IMR-90 (cell line): ENCODE measurements at regions not wholly inside any gene's neighbourhood (a gene's known extent, or its start where the extent isn't known, plus 50 kb on each side); places are given as distances from the start of the nearest gene placed in this dataset.

Source experiments
- ATAC-seq: fragments of 200-7000 bp; cut with Tn5 transposase; 2 replicates; pipeline ENCODE4 v1.9.1; 2020; ENCODE audit warnings: low read depth, mild to moderate bottlenecking, moderate library complexity
- BruUV-seq: library from RNA; stranded (reverse); fragments of 400-500 nt; replicated peaks from 2 replicates; lab custom pipeline; 2021; lab: Mats Ljungman, UMichigan
- CTCF ChIA-PET: fragments of 300-600 bp; formaldehyde crosslinking; extraction: SDS; loops from one replicate; lab custom pipeline; 2021; ENCODE audit warnings: antibody characterized with exemption; lab: Yijun Ruan, JAX
- POLR2A ChIA-PET: fragments of 300-600 bp; sonication (Branson Sonifier 250); formaldehyde crosslinking; loops from one replicate; lab custom pipeline; 2022; ENCODE audit warnings: antibody characterized with exemption; ENCODE audit not compliant: unreplicated experiment; lab: Charles Lee
- DNase-seq: peaks from one replicate; pipeline ENCODE4 v3.0.0; 2013
- H2AFZ ChIP-seq: replicated peaks from 2 replicates; pipeline ENCODE3; 2013; ENCODE audit warnings: low read length, mild to moderate bottlenecking; ENCODE audit not compliant: poor library complexity
- H2AK5ac ChIP-seq: 2 replicates; pipeline ENCODE4 v1.6.1; 2013; ENCODE audit warnings: low read depth, low read length, inconsistent platforms
- H2AK9ac ChIP-seq: replicated peaks from 2 replicates; pipeline ENCODE3; 2013; ENCODE audit warnings: mild to moderate bottlenecking, low read depth, low read length, moderate library complexity; ENCODE audit not compliant: poor library complexity
- H2BK120ac ChIP-seq: 2 replicates; pipeline ENCODE4 v1.6.1; 2013; ENCODE audit warnings: low read depth, low read length, inconsistent platforms
- H2BK15ac ChIP-seq: 3 replicates; pipeline ENCODE4 v1.6.1; 2013; ENCODE audit warnings: low read depth, low read length, inconsistent platforms
- H2BK20ac ChIP-seq: 2 replicates; pipeline ENCODE4 v1.6.1; 2013; ENCODE audit warnings: low read depth, mild to moderate bottlenecking, inconsistent platforms, low read length, moderate library complexity
- H2BK5ac ChIP-seq: 2 replicates; pipeline ENCODE4 v1.6.1; 2013; ENCODE audit warnings: mild to moderate bottlenecking, low read depth, low read length, inconsistent platforms; ENCODE audit not compliant: poor library complexity, severe bottlenecking
- H3K14ac ChIP-seq: replicated peaks from 2 replicates; pipeline ENCODE4 v1.6.1; 2013; ENCODE audit warnings: low read depth, low read length, inconsistent platforms
- H3K18ac ChIP-seq: 2 replicates; pipeline ENCODE4 v1.6.1; 2013; ENCODE audit warnings: low read depth, low read length, control low read depth
- H3K23ac ChIP-seq: 2 replicates; pipeline ENCODE4 v1.6.1; 2013; ENCODE audit warnings: low read depth, low read length, inconsistent platforms
- H3K27ac ChIP-seq: 2 replicates; pipeline ENCODE4 v1.5.1; 2013; ENCODE audit warnings: mild to moderate bottlenecking, control low read depth, low read length; ENCODE audit not compliant: insufficient read depth
- H3K27me3 ChIP-seq: 2 replicates; pipeline ENCODE4 v1.6.1; 2013; ENCODE audit warnings: low read length; ENCODE audit not compliant: control insufficient read depth, insufficient read depth
- H3K36me3 ChIP-seq: 2 replicates; pipeline ENCODE4 v1.6.1; 2013; ENCODE audit warnings: low read length, mixed read lengths; ENCODE audit not compliant: control insufficient read depth, insufficient read depth
- H3K4ac ChIP-seq: 2 replicates; pipeline ENCODE4 v1.6.1; 2013; ENCODE audit warnings: low read depth, low read length, inconsistent platforms
- H3K4me1 ChIP-seq: 2 replicates; pipeline ENCODE4 v1.6.1; 2013; ENCODE audit warnings: low read length, mixed read lengths; ENCODE audit not compliant: control insufficient read depth, insufficient read depth
- H3K4me2 ChIP-seq: 2 replicates; pipeline ENCODE4 v1.6.1; 2013; ENCODE audit warnings: low read depth, mild to moderate bottlenecking, control low read depth, low read length, moderate library complexity
- H3K4me3 ChIP-seq: 2 replicates; pipeline ENCODE4 v1.5.1; 2013; ENCODE audit warnings: low read depth, mild to moderate bottlenecking, control low read depth, low read length, moderate library complexity; ENCODE audit not compliant: insufficient read depth
- H3K56ac ChIP-seq: 2 replicates; pipeline ENCODE4 v1.6.1; 2013; ENCODE audit warnings: low read length, inconsistent platforms; ENCODE audit not compliant: insufficient read depth; ENCODE audit errors: extremely low read depth
- H3K79me1 ChIP-seq, 2 experiments: 2 replicates each; pipeline ENCODE4 v1.6.1; 2013; ENCODE audit warnings: low read length in 2 of 2, inconsistent platforms in 1 of 2, low read depth in 1 of 2
- H3K9ac ChIP-seq: 2 replicates; pipeline ENCODE4 v1.6.1; 2013; ENCODE audit warnings: low read depth, low read length, control low read depth
- H3K9me1 ChIP-seq: 2 replicates; pipeline ENCODE4 v1.6.1; 2013; ENCODE audit warnings: low read length, inconsistent platforms; ENCODE audit not compliant: insufficient read depth
- H3K9me3 ChIP-seq: 2 replicates; pipeline ENCODE4 v1.6.1; 2013; ENCODE audit warnings: low read length; ENCODE audit not compliant: control insufficient read depth, insufficient read depth
- H4K20me1 ChIP-seq: 2 replicates; pipeline ENCODE4 v1.6.1; 2013; ENCODE audit warnings: low read length, inconsistent platforms; ENCODE audit not compliant: insufficient read depth
- H4K5ac ChIP-seq: 2 replicates; pipeline ENCODE4 v1.6.1; 2013; ENCODE audit warnings: mild to moderate bottlenecking, low read depth, low read length, control low read depth
- H4K8ac ChIP-seq, 2 experiments: 2 replicates each; pipeline ENCODE4 v1.6.1; 2013; ENCODE audit warnings: low read depth in 2 of 2, low read length in 2 of 2, control low read depth in 1 of 2, inconsistent platforms in 1 of 2
- H4K91ac ChIP-seq: 2 replicates; pipeline ENCODE4 v1.6.1; 2013; ENCODE audit warnings: low read depth, low read length, inconsistent platforms; ENCODE audit not compliant: insufficient read depth
- BHLHE40 ChIP-seq: fragments of 150-350 bp; IDR thresholded peaks from 2 replicates; pipeline ENCODE4 v1.6.1; 2016; ENCODE audit warnings: mild to moderate bottlenecking, low read depth, low read length
- CEBPB ChIP-seq: IDR thresholded peaks from 2 replicates; pipeline ENCODE4 v1.6.1; 2012; ENCODE audit warnings: low read depth, low read length, improper control_type of control experiment
- CHD1 ChIP-seq: IDR thresholded peaks from 2 replicates; pipeline ENCODE4 v1.6.1; 2012; ENCODE audit warnings: low read depth, low read length, improper control_type of control experiment
- FOS ChIP-seq: fragments of 150-350 bp; IDR thresholded peaks from 2 replicates; pipeline ENCODE4 v1.6.1; 2016; ENCODE audit warnings: low read depth, low read length
- MAFK ChIP-seq: IDR thresholded peaks from 2 replicates; pipeline ENCODE4 v1.6.1; 2012; ENCODE audit warnings: low read depth, low read length, improper control_type of control experiment
- MAZ ChIP-seq: IDR thresholded peaks from 2 replicates; pipeline ENCODE4 v1.6.1; 2012; ENCODE audit warnings: low read depth, mild to moderate bottlenecking, low read length, improper control_type of control experiment, moderate library complexity, borderline replicate concordance
- MXI1 ChIP-seq: IDR thresholded peaks from 2 replicates; pipeline ENCODE4 v1.6.1; 2012; ENCODE audit warnings: low read depth, mild to moderate bottlenecking, low read length, moderate library complexity, borderline replicate concordance
- NFE2L2 ChIP-seq: fragments of 150-350 bp; IDR thresholded peaks from 2 replicates; pipeline ENCODE4 v1.6.1; 2016; ENCODE audit warnings: low read depth, mild to moderate bottlenecking, low read length
- POLR2A ChIP-seq: IDR thresholded peaks from 2 replicates; pipeline ENCODE4 v1.6.1; 2012; ENCODE audit warnings: mild to moderate bottlenecking, low read depth, low read length
- RAD21 ChIP-seq: IDR thresholded peaks from 2 replicates; pipeline ENCODE4 v1.6.1; 2012; ENCODE audit warnings: low read length, improper control_type of control experiment
- RCOR1 ChIP-seq: IDR thresholded peaks from 2 replicates; pipeline ENCODE4 v1.6.1; 2012; ENCODE audit warnings: mild to moderate bottlenecking, low read length, improper control_type of control experiment; ENCODE audit not compliant: insufficient replicate concordance
- RFX5 ChIP-seq: IDR thresholded peaks from 2 replicates; pipeline ENCODE4 v1.8.0; 2012; ENCODE audit warnings: low read depth, mild to moderate bottlenecking, low read length, moderate library complexity
- SMC3 ChIP-seq: fragments of 150-350 bp; IDR thresholded peaks from 2 replicates; pipeline ENCODE4 v1.6.1; 2016; ENCODE audit warnings: low read depth, mild to moderate bottlenecking, antibody characterized with exemption, low read length, moderate library complexity
- WGBS, 2 experiments: methylation state at CpG; one replicate each; pipeline versions ENCODE4 v1.1.5 to v1.1.7; 2013; ENCODE audit warnings: missing lambda C conversion rate in 2 of 2; ENCODE audit not compliant: insufficient read length in 1 of 2; ENCODE audit errors: extremely low coverage in 2 of 2; 5-methylcytosine and 5-hydroxymethylcytosine counted together
- dilution Hi-C: fragments of 300-500 bp; cut with HindIII; formaldehyde crosslinking; loops from one replicate; pipeline ENCODE4 v1.14.3; 2018; ENCODE audit warnings: low sequenced_read_pairs; ENCODE audit not compliant: unreplicated experiment
- in situ Hi-C: fragments of 300-500 bp; cut with MboI; formaldehyde crosslinking; loops from 3 replicates; pipeline ENCODE4 v1.14.3; 2019; ENCODE audit warnings: low sequenced_read_pairs, inconsistent platforms, mixed read lengths
- intact Hi-C: fragments of 100-400 bp; cut with micrococcal nuclease; formaldehyde crosslinking; loops from 2 replicates; pipeline ENCODE4 v1.10.0; 2022
- TF ChIP-seq, protein P1 (sequence below): fragments of 150-350 bp; IDR thresholded peaks from 2 replicates; pipeline ENCODE4 v1.6.1; 2016; ENCODE audit warnings: low read depth, mild to moderate bottlenecking, low read length, moderate library complexity, borderline replicate concordance
- TF ChIP-seq, protein P2 (sequence below): fragments of 150-350 bp; IDR thresholded peaks from 2 replicates; pipeline ENCODE4 v1.6.1; 2017; ENCODE audit warnings: mild to moderate bottlenecking, antibody characterized with exemption, low read length, low read depth
- TF ChIP-seq, protein P3 (sequence below): conservative IDR thresholded peaks from 2 replicates; pipeline ENCODE4 v1.5.1; 2012; ENCODE audit warnings: mild to moderate bottlenecking, low read depth, low read length, improper control_type of control experiment

DNA sequence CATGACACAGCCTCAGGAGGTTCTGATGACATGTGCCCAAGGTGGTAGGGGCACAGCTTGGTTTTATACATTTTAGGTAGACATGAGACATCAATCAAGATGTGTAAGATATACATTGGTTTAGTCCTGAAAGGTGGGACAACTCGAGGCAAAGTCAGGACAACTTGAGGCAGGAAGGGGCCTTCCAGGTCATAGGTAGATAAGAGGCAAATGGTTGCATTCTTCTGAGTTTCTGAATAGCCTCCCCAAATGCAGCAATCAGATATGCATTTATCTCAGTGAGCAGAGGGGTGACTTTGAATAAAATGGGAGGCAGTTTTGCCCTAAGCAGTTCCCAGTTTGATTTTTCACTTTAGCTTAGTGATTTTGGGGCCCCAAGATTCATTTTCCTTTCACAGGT, 91.6 kb downstream of the CHCHD4 start:
- POLR2A ChIA-PET: no interaction called here
- Histone ChIP-seq H3K23ac (no peak overlapping the region), H2BK120ac (no peak overlapping the region), H2BK15ac (no peak overlapping the region), H2BK20ac (no peak overlapping the region), H3K4ac (no peak overlapping the region), H3K9me3 (no peaks in the 10 kb centered on the region; the same call in 1 of the 2 replicates), H3K36me3 (no peaks in the 10 kb centered on the region), H3K4me1 (no peaks in the 10 kb centered on the region), H3K4me2 (no peak overlapping the region), H3K9me1 (no peaks in the 10 kb centered on the region), H3K4me3 (no peak overlapping the region), H3K14ac (no peak overlapping the region), H4K8ac (no peak overlapping the region), H4K20me1 (no peaks in the 10 kb centered on the region), H3K27me3 (no peaks in the 10 kb centered on the region), H4K5ac (no peak overlapping the region), H4K91ac (no peak overlapping the region), H3K79me1 (no peaks in the 10 kb centered on the region), H3K27ac (no peak overlapping the region), H2AK5ac (no peak overlapping the region), H2AFZ (no peak overlapping the region), H3K18ac (no peak overlapping the region), H3K9ac (no peak overlapping the region), H2BK5ac (no peak overlapping the region), H2AK9ac (no peak overlapping the region), H3K56ac (no peak overlapping the region)
- in situ Hi-C loops: loop anchor here (25.0 kb wide), 1 partner anchor 104 kb away; the partner anchor contains the start of gene TMEM43
- DNase-seq: no peak
- no TSS peak for BruUV-seq
- dilution Hi-C loops: no loop called here
- no peak for ATAC-seq
- CTCF ChIA-PET: no interaction called here
- intact Hi-C loops: no loop called here
- 20% methylated on average over 1 of the region's 1 CpG; no CpG with 5 or more reads in 1 of the 2 experiments for WGBS, 2 experiments
- TF ChIP-seq MXI1 (no peak), NFE2L2 (no peak), CHD1 (no peak), POLR2A (no peak), SMC3 (no peak), MAZ (no peak), RCOR1 (no peak), CEBPB (no peak), MAFK (no peak), BHLHE40 (no peak), FOS (no peak), RFX5 (no peak), RAD21 (no peak)
- TF ChIP-seq, protein P1, sequence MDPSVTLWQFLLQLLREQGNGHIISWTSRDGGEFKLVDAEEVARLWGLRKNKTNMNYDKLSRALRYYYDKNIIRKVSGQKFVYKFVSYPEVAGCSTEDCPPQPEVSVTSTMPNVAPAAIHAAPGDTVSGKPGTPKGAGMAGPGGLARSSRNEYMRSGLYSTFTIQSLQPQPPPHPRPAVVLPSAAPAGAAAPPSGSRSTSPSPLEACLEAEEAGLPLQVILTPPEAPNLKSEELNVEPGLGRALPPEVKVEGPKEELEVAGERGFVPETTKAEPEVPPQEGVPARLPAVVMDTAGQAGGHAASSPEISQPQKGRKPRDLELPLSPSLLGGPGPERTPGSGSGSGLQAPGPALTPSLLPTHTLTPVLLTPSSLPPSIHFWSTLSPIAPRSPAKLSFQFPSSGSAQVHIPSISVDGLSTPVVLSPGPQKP: no peak
- TF ChIP-seq, protein P2, sequence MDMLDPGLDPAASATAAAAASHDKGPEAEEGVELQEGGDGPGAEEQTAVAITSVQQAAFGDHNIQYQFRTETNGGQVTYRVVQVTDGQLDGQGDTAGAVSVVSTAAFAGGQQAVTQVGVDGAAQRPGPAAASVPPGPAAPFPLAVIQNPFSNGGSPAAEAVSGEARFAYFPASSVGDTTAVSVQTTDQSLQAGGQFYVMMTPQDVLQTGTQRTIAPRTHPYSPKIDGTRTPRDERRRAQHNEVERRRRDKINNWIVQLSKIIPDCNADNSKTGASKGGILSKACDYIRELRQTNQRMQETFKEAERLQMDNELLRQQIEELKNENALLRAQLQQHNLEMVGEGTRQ: no peak
- TF ChIP-seq, protein P3, sequence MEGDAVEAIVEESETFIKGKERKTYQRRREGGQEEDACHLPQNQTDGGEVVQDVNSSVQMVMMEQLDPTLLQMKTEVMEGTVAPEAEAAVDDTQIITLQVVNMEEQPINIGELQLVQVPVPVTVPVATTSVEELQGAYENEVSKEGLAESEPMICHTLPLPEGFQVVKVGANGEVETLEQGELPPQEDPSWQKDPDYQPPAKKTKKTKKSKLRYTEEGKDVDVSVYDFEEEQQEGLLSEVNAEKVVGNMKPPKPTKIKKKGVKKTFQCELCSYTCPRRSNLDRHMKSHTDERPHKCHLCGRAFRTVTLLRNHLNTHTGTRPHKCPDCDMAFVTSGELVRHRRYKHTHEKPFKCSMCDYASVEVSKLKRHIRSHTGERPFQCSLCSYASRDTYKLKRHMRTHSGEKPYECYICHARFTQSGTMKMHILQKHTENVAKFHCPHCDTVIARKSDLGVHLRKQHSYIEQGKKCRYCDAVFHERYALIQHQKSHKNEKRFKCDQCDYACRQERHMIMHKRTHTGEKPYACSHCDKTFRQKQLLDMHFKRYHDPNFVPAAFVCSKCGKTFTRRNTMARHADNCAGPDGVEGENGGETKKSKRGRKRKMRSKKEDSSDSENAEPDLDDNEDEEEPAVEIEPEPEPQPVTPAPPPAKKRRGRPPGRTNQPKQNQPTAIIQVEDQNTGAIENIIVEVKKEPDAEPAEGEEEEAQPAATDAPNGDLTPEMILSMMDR: no peak
